ENCODE measurements at regions not wholly inside any gene's neighbourhood (a gene's known extent, or its start where the extent isn't known, plus 50 kb on each side); places are given as distances from the start of the nearest gene placed in this dataset.

GRCh38 chr15:39404767-39405181 lies 176.1 kb upstream of the THBS1 start:
- H3K27me3 ChIP-seq, result no peaks in the 10 kb centered on the region
- DNase-seq (no peak), ATAC-seq (ENCODE audit: low FRiP score in 2 of 2) (peak; percentile 68 to 82)
- H3K36me3 ChIP-seq, result no peaks in the 10 kb centered on the region
- no peaks in the 10 kb centered on the region for H3K9me3 ChIP-seq
- peak overlapping the region in 1 of 4 donors; percentile 13 for H3K27ac ChIP-seq
- H3K4me1 ChIP-seq, result peaks cover 0 to 7% (median 3%) of the 10 kb centered on the region in 4 donors
- TF ChIP-seq EP300 (IDR thresholded peaks at IDR 0.05) (no peak), POLR2AphosphoS5 (IDR thresholded peaks at IDR 0.05) (peak in 1 of 2 donors; percentile 62)
- 71% methylated on average over 5 of the region's 5 CpGs for WGBS, 2 donors
- H3K4me3 ChIP-seq, result no peak overlapping the region

GRCh38 chr15:39406485-39406884 lies 174.4 kb upstream of the THBS1 start:
- ATAC-seq (ENCODE audit: low FRiP score in 2 of 2) (no peak), DNase-seq (no peak)
- H3K4me1 ChIP-seq, result peaks cover 0 to 7% (median 3%) of the 10 kb centered on the region in 4 donors
- no peak overlapping the region for H3K27ac ChIP-seq
- no peak for TF ChIP-seq POLR2A (IDR thresholded peaks at IDR 0.05)
- no peak for TF ChIP-seq EP300 (IDR thresholded peaks at IDR 0.05)
- no peak for TF ChIP-seq CTCF (IDR thresholded peaks at IDR 0.05)
- no peak for TF ChIP-seq POLR2AphosphoS5 (IDR thresholded peaks at IDR 0.05)
- no peaks in the 10 kb centered on the region for H3K27me3 ChIP-seq
- WGBS, 2 donors, result 86 to 89% methylated on average over 6 of the region's 6 CpGs
- no peaks in the 10 kb centered on the region for H3K36me3 ChIP-seq
- no peaks in the 10 kb centered on the region for H3K9me3 ChIP-seq
- no peak overlapping the region for H3K4me3 ChIP-seq

- Histone ChIP-seq H3K9me3 (no peaks in the 10 kb centered on the region), H3K36me3 (no peaks in the 10 kb centered on the region), H3K27ac (no peak overlapping the region), H3K27me3 (no peaks in the 10 kb centered on the region), H3K4me1 (peaks cover 0 to 7% (median 3%) of the 10 kb centered on the region in 4 donors), H3K4me3 (no peak overlapping the region)
- DNase-seq (no peak), ATAC-seq (ENCODE audit: low FRiP score in 2 of 2) (no peak)
- 95 to 100% methylated on average over 2 of the region's 2 CpGs for WGBS, 2 donors
- no peak for TF ChIP-seq EP300 (IDR thresholded peaks at IDR 0.05)
Measured at GRCh38 chr15:39407116-39407515, 173.8 kb upstream of the THBS1 start.

- H3K4me1 ChIP-seq, result no peaks in the 10 kb centered on the region
- H3K27ac ChIP-seq, result no peak overlapping the region
- no peaks in the 10 kb centered on the region for H3K36me3 ChIP-seq
- TF ChIP-seq CTCF (IDR thresholded peaks at IDR 0.05), result no peak
- TF ChIP-seq EP300 (IDR thresholded peaks at IDR 0.05), result no peak
- TF ChIP-seq POLR2AphosphoS5 (IDR thresholded peaks at IDR 0.05), result no peak
- no peak for TF ChIP-seq POLR2A (IDR thresholded peaks at IDR 0.05)
- no peak for DNase-seq
- H3K9me3 ChIP-seq, result no peaks in the 10 kb centered on the region
- H3K4me3 ChIP-seq, result no peak overlapping the region
- 97 to 100% methylated on average over 2 of the region's 2 CpGs for WGBS, 2 donors
- H3K27me3 ChIP-seq, result no peaks in the 10 kb centered on the region
- ATAC-seq (ENCODE audit: low FRiP score in 2 of 2), result no peak
Measured at GRCh38 chr15:39409876-39410530, 170.9 kb upstream of the THBS1 start.

GRCh38 chr15:39411102-39411989 lies 169.5 kb upstream of the THBS1 start:
- Histone ChIP-seq H3K36me3 (no peaks in the 10 kb centered on the region), H3K4me1 (no peaks in the 10 kb centered on the region), H3K9me3 (no peaks in the 10 kb centered on the region), H3K4me3 (no peak overlapping the region), H3K27ac (no peak overlapping the region), H3K27me3 (no peaks in the 10 kb centered on the region)
- 58 to 70% methylated on average over 4 of the region's 4 CpGs for WGBS, 2 donors
- TF ChIP-seq POLR2AphosphoS5 (IDR thresholded peaks at IDR 0.05), result no peak
- no peak for TF ChIP-seq POLR2A (IDR thresholded peaks at IDR 0.05)
- TF ChIP-seq CTCF (IDR thresholded peaks at IDR 0.05), result no peak
- no peak for TF ChIP-seq EP300 (IDR thresholded peaks at IDR 0.05)
- DNase-seq (no peak), ATAC-seq (ENCODE audit: low FRiP score in 2 of 2) (no peak)
